K562 (cell line): ENCODE measurements at regions not wholly inside any gene's neighbourhood (a gene's known extent, or its start where the extent isn't known, plus 50 kb on each side); places are given as distances from the start of the nearest gene placed in this dataset.

Experiments used
- ATAC-seq: fragments of 200-7000 bp; cut with Tn5 transposase; 3 replicates; pipeline ENCODE4 v1.9.1; 2020; ENCODE audit warnings: moderate library complexity
- BruUV-seq: library from RNA; stranded (reverse); fragments of 400-500 nt; replicated peaks from 2 replicates; lab custom pipeline; 2021; lab: Mats Ljungman, UMichigan
- CTCF ChIA-PET: fragments of 300-600 bp; formaldehyde crosslinking; extraction: SDS; loops from one replicate; lab custom pipeline; 2021; ENCODE audit warnings: low intra/inter-chr PET ratio; lab: Yijun Ruan, JAX
- POLR2A ChIA-PET: fragments of 300-600, 350-650 bp; sonication (Branson Sonifier 250); formaldehyde crosslinking; extraction: SDS; loops from one replicate; lab custom pipeline; 2021; ENCODE audit warnings: antibody characterized with exemption, inconsistent platforms; lab: Yijun Ruan, JAX
- DNase-seq, 4 experiments: peaks; one replicate each; pipeline versions ENCODE4 v3.0.0 to v3.0.0-alpha.2; 2011 to 2018; ENCODE audit warnings: low spot score in 3 of 4, mixed read lengths in 3 of 4; ENCODE audit errors: extremely low read depth in 1 of 4
- FAIRE-seq: peaks from 2 replicates; lab custom pipeline; 2011; peaks lifted over from hg19 to GRCh38; lab: Jason Lieb, UNC
- H2AFZ ChIP-seq: 2 replicates; pipeline ENCODE4 v1.6.0; 2011; ENCODE audit warnings: low read depth, low read length, control low read depth, inconsistent platforms
- H3K27ac ChIP-seq: fragments of 200-600 bp; 3 replicates; pipeline ENCODE4 v1.8.0; 2011; ENCODE audit warnings: low read depth, mild to moderate bottlenecking, control low read depth, inconsistent platforms, low read length, moderate library complexity, mixed read lengths; ENCODE audit errors: extremely low read depth
- H3K27me3 ChIP-seq, 2 experiments: fragments of 300-600 bp in 1 of 2; 2 replicates in 1 of 2; 3 replicates in 1 of 2; pipeline versions ENCODE4 v1.6.0 to v1.8.0; 2011; ENCODE audit warnings: inconsistent platforms in 2 of 2, low read length in 2 of 2, mild to moderate bottlenecking in 1 of 2, mixed read lengths in 1 of 2, moderate library complexity in 1 of 2; ENCODE audit not compliant: control insufficient read depth in 2 of 2, insufficient read depth in 2 of 2
- H3K36me3 ChIP-seq: fragments of 300-600 bp; 3 replicates; pipeline ENCODE4 v1.8.0; 2011; ENCODE audit warnings: mild to moderate bottlenecking, low read length, inconsistent platforms; ENCODE audit not compliant: control insufficient read depth, insufficient read depth
- H3K4me1 ChIP-seq, 2 experiments: fragments of 200-600 bp in 1 of 2; replicated peaks in 1 of 2; 2 replicates in 1 of 2; 3 replicates in 1 of 2; pipeline versions ENCODE4 v1.5.1 to v1.8.0; 2011; ENCODE audit warnings: inconsistent platforms in 2 of 2, low read length in 2 of 2, mild to moderate bottlenecking in 1 of 2, mixed read lengths in 1 of 2, moderate library complexity in 1 of 2; ENCODE audit not compliant: control insufficient read depth in 2 of 2, insufficient read depth in 2 of 2
- H3K4me2 ChIP-seq: 2 replicates; pipeline ENCODE4 v1.6.1; 2011; ENCODE audit warnings: low read length, control low read depth, inconsistent platforms, mixed read lengths; ENCODE audit not compliant: insufficient read depth
- H3K4me3 ChIP-seq: fragments of 200-600 bp; sonication (generic), shearing (Covaris generic); 2 replicates; pipeline ENCODE4 v1.5.1; 2016; ENCODE audit warnings: control low read depth, inconsistent platforms
- H3K79me2 ChIP-seq: fragments of 200-600 bp; 3 replicates; pipeline ENCODE4 v1.8.0; 2011; ENCODE audit warnings: low read length, inconsistent platforms; ENCODE audit not compliant: control insufficient read depth, insufficient read depth
- H3K9ac ChIP-seq, 2 experiments: 2 replicates each; pipeline versions ENCODE4 v1.6.0 to v1.6.1; 2011; ENCODE audit warnings: low read depth in 2 of 2, low read length in 2 of 2, control low read depth in 1 of 2, inconsistent platforms in 1 of 2, mild to moderate bottlenecking in 1 of 2, mixed read lengths in 1 of 2; ENCODE audit not compliant: insufficient read depth in 1 of 2
- H3K9me1 ChIP-seq: one replicate; pipeline ENCODE4 v1.6.0; 2011; ENCODE audit warnings: inconsistent platforms, mild to moderate bottlenecking, low read length, moderate library complexity; ENCODE audit not compliant: control insufficient read depth, insufficient read depth
- H3K9me3 ChIP-seq: replicated peaks from 2 replicates; pipeline ENCODE4 v1.5.1; 2011; ENCODE audit warnings: low read depth, low read length, inconsistent platforms; ENCODE audit not compliant: control insufficient read depth, insufficient read depth
- H4K20me1 ChIP-seq: replicated peaks from 2 replicates; pipeline ENCODE4 v1.6.1; 2011; ENCODE audit warnings: low read length, inconsistent platforms, mixed read lengths; ENCODE audit not compliant: control insufficient read depth, insufficient read depth
- BHLHE40 ChIP-seq: IDR thresholded peaks from 2 replicates; pipeline ENCODE4 v1.6.1; 2011; ENCODE audit warnings: low read length, improper control_type of control experiment
- CBX2 ChIP-seq: fragments of 200-600 bp; sonication (generic); IDR thresholded peaks from one replicate; pipeline ENCODE4 v1.6.1; 2012; ENCODE audit warnings: mild to moderate bottlenecking, low read length, inconsistent platforms; ENCODE audit not compliant: insufficient read depth, poor library complexity, severe bottlenecking
- GABPB1 ChIP-seq: sonication (generic); formaldehyde crosslinking; IDR thresholded peaks from 2 replicates; pipeline ENCODE4 v1.8.0; 2022; ENCODE audit warnings: mild to moderate bottlenecking, missing genetic modification reagents
- HBP1 ChIP-seq: fragments of 450-650 bp; formaldehyde crosslinking; IDR thresholded peaks from 2 replicates; pipeline ENCODE4 v1.4.0; 2022; ENCODE audit warnings: missing genetic modification characterization
- HMBOX1 ChIP-seq: sonication (generic); IDR thresholded peaks from 2 replicates; pipeline ENCODE4 v1.6.1; 2016
- MAFG ChIP-seq: fragments of 450-650 bp; conservative IDR thresholded peaks from 2 replicates; pipeline ENCODE4 v1.6.1; 2016; ENCODE audit warnings: missing genetic modification characterization, missing compliant biosample characterization
- MIER1 ChIP-seq: fragments of 450-650 bp; IDR thresholded peaks from 2 replicates; pipeline ENCODE4 v1.6.1; 2016; ENCODE audit warnings: antibody characterized with exemption, mild to moderate bottlenecking, low read depth
- NBN ChIP-seq: fragments of 450-650 bp; IDR thresholded peaks from 2 replicates; pipeline ENCODE4 v1.6.1; 2016; ENCODE audit warnings: low read depth, mild to moderate bottlenecking
- NCOA4 ChIP-seq: fragments of 450-650 bp; IDR thresholded peaks from 2 replicates; pipeline ENCODE4 v1.6.1; 2018; ENCODE audit warnings: mild to moderate bottlenecking; ENCODE audit not compliant: partially characterized antibody
- NR2C2 ChIP-seq, 2 experiments: fragments of 200-800 bp in 1 of 2; sonication (Bioruptor generic) in 1 of 2; sonication (generic) in 1 of 2; formaldehyde crosslinking in 1 of 2; IDR thresholded peaks; 2 replicates each; pipeline versions ENCODE4 v1.6.1 to v1.8.0; 2016 to 2022; ENCODE audit warnings: mild to moderate bottlenecking in 1 of 2, missing compliant biosample characterization in 1 of 2, missing genetic modification characterization in 1 of 2, missing genetic modification reagents in 1 of 2
- PHB ChIP-seq: fragments of 250-450 bp; sonication (Bioruptor Pico); IDR thresholded peaks from 2 replicates; pipeline ENCODE4 v1.5.0; 2021
- RBM17 ChIP-seq: fragments of 200-400 bp; formaldehyde crosslinking; IDR thresholded peaks from 2 replicates; pipeline ENCODE4 v1.6.1; 2017; ENCODE audit warnings: low read depth, mild to moderate bottlenecking, low read length, borderline replicate concordance
- TBL1XR1 ChIP-seq, 2 experiments: IDR thresholded peaks; 2 replicates each; pipeline ENCODE4 v1.6.1; 2012; ENCODE audit warnings: improper control_type of control experiment in 2 of 2, low read length in 2 of 2, mild to moderate bottlenecking in 1 of 2
- TCF7 ChIP-seq: sonication (generic); IDR thresholded peaks from 2 replicates; pipeline ENCODE4 v1.6.1; 2016; ENCODE audit warnings: antibody characterized with exemption, borderline replicate concordance
- ZNF212 ChIP-seq: fragments of 450-650 bp; formaldehyde crosslinking; IDR thresholded peaks from 2 replicates; pipeline ENCODE4 v1.4.0; 2020; ENCODE audit warnings: mild to moderate bottlenecking
- ZNF395 ChIP-seq: fragments of 200-800 bp; sonication (Bioruptor generic); IDR thresholded peaks from 2 replicates; pipeline ENCODE4 v1.6.1; 2017; ENCODE audit warnings: missing genetic modification characterization, missing compliant biosample characterization
- ZNF41 ChIP-seq: fragments of 250-450 bp; sonication (Bioruptor Pico); conservative IDR thresholded peaks from 2 replicates; pipeline ENCODE4 v1.4.0; 2020; ENCODE audit warnings: mild to moderate bottlenecking
- ZNF644 ChIP-seq: fragments of 200-800 bp; sonication (Bioruptor generic); IDR thresholded peaks from 2 replicates; pipeline ENCODE4 v1.6.1; 2016; ENCODE audit warnings: low read depth, missing genetic modification characterization, missing compliant biosample characterization
- in situ Hi-C: fragments of 300-500 bp; cut with MboI; formaldehyde crosslinking; loops from 4 replicates; pipeline ENCODE4 v1.15.0; 2018; ENCODE audit warnings: inconsistent platforms, mixed read lengths
- intact Hi-C: fragments of 100-400 bp; cut with micrococcal nuclease; formaldehyde crosslinking; loops from 2 replicates; pipeline ENCODE4 v1.14.2; 2022
- TF ChIP-seq, protein P1 (sequence below): conservative IDR thresholded peaks from 2 replicates; pipeline ENCODE4 v1.6.1; 2011; ENCODE audit warnings: low read depth, mild to moderate bottlenecking, low read length; ENCODE audit not compliant: control insufficient read depth

- no peak for TF ChIP-seq CBX2
- TF ChIP-seq TBL1XR1 (IDR thresholded peaks at IDR 0.05; ENCODE audit: low read length in 2 of 2): no peak
- TF ChIP-seq MIER1: no peak
- TF ChIP-seq PHB (CRISPR knock-in tag): no peak
- TF ChIP-seq TCF7: no peak
- no peak for TF ChIP-seq ZNF41 (CRISPR knock-in tag)
These were observed 70.6 kb upstream of the ZC3H12C start (continued) for GRCh38 chr11:110022548-110022947.

GRCh38 chr11:110023711-110024110 is 69.5 kb upstream of the ZC3H12C start:
- FAIRE-seq (no peak), ATAC-seq (no peak), DNase-seq (no peak)
- no peak overlapping the region for H2AFZ ChIP-seq
- ChIA-PET CTCF (no interaction called here), POLR2A (interaction anchor here (2.1 kb wide), 1 partner anchor 15 kb away, joined by 4 read pairs; no protein-coding TSS in a partner anchor)
- no TSS peak for BruUV-seq
- intact Hi-C loops (no loop called here), in situ Hi-C loops (no loop called here)
- no peak overlapping the region for H3K4me3 ChIP-seq
- no peak overlapping the region for H3K9ac ChIP-seq
- no peaks in the 10 kb centered on the region for H4K20me1 ChIP-seq
- no peaks in the 10 kb centered on the region for H3K36me3 ChIP-seq
- no peaks in the 10 kb centered on the region for H3K27me3 ChIP-seq
- H3K79me2 ChIP-seq: no peaks in the 10 kb centered on the region
- no peak overlapping the region for H3K4me2 ChIP-seq
- no peak overlapping the region for H3K27ac ChIP-seq
- H3K9me1 ChIP-seq: no peaks in the 10 kb centered on the region
- H3K4me1 ChIP-seq: no peaks in the 10 kb centered on the region
- no peaks in the 10 kb centered on the region for H3K9me3 ChIP-seq
- no peak for TF ChIP-seq HMBOX1
- no peak for TF ChIP-seq ZNF644
- TF ChIP-seq GABPB1 (CRISPR knock-in tag): no peak
- TF ChIP-seq NR2C2 (CRISPR knock-in tag; IDR thresholded peaks at IDR 0.05): no peak
- no peak for TF ChIP-seq NR2C2 (tag; IDR thresholded peaks at IDR 0.05)
- no peak for TF ChIP-seq HBP1 (CRISPR knock-in tag)
- no peak for TF ChIP-seq NCOA4
- no peak for TF ChIP-seq MAFG (tag)
- no peak for TF ChIP-seq ZNF395 (CRISPR knock-in tag)
- no peak for TF ChIP-seq ZNF212 (CRISPR knock-in tag)
- TF ChIP-seq, protein P1, sequence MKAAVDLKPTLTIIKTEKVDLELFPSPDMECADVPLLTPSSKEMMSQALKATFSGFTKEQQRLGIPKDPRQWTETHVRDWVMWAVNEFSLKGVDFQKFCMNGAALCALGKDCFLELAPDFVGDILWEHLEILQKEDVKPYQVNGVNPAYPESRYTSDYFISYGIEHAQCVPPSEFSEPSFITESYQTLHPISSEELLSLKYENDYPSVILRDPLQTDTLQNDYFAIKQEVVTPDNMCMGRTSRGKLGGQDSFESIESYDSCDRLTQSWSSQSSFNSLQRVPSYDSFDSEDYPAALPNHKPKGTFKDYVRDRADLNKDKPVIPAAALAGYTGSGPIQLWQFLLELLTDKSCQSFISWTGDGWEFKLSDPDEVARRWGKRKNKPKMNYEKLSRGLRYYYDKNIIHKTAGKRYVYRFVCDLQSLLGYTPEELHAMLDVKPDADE: no peak
- no peak for TF ChIP-seq RBM17
- no peak for TF ChIP-seq BHLHE40
- TF ChIP-seq NBN: no peak
